Suppressor macrophage treated with lipopolysaccharide for 1 hour (primary cell): ENCODE measurements at regions not wholly inside any gene's neighbourhood (a gene's known extent, or its start where the extent isn't known, plus 50 kb on each side); places are given as distances from the start of the nearest gene placed in this dataset.
"Not testable (repeated sequence)": the region's sequence is repeated elsewhere in the genome, so short reads cannot be mapped to it uniquely, and the experiment has no call there.

Experiments used
- DNase-seq, 3 donors: peaks; one replicate each; pipeline ENCODE4 v3.0.0-alpha.2; 2020 to 2022

- no peak for DNase-seq
These were observed 995.8 kb upstream of the WWC1 start for GRCh38 chr5:167295681-167296005.

GRCh38 chr5:167296066-167296465 lies 995.4 kb upstream of the WWC1 start:
- DNase-seq: no peak

GRCh38 chr5:167296661-167297060 lies 994.8 kb upstream of the WWC1 start:
- DNase-seq: no peak

GRCh38 chr5:167299861-167300260 lies 991.6 kb upstream of the WWC1 start:
- DNase-seq: not testable (repeated sequence)

DNA sequence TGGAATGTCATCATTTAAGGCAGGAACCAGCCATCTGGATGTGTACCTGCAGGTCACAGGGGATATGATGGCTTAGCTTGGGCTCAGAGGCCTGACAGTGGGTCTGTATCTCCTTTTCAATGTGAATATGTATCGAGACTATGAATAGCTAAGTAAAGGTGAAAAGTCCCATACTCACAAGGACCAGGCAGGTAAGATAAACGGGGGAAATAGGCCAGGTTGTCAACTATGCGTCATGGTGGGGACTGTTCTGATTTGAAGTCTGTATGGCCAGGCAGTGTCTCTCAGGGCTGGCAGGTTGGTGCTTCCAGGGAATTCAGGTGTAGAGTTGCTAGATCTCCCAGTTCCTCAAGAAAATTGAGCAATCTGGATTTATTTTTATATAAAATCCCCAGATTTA lies 987.9 kb upstream of the WWC1 start:
- DNase-seq: no peak

GRCh38 chr5:167304834-167305469 lies 986.5 kb upstream of the WWC1 start:
- no peak for DNase-seq

GRCh38 chr5:167305591-167306213 lies 985.7 kb upstream of the WWC1 start:
- no peak for DNase-seq

- no peak for DNase-seq
These were observed 984.4 kb upstream of the WWC1 start for GRCh38 chr5:167307042-167307441.

- no peak for DNase-seq
These were observed 983.0 kb upstream of the WWC1 start for GRCh38 chr5:167308466-167308865.

DNA sequence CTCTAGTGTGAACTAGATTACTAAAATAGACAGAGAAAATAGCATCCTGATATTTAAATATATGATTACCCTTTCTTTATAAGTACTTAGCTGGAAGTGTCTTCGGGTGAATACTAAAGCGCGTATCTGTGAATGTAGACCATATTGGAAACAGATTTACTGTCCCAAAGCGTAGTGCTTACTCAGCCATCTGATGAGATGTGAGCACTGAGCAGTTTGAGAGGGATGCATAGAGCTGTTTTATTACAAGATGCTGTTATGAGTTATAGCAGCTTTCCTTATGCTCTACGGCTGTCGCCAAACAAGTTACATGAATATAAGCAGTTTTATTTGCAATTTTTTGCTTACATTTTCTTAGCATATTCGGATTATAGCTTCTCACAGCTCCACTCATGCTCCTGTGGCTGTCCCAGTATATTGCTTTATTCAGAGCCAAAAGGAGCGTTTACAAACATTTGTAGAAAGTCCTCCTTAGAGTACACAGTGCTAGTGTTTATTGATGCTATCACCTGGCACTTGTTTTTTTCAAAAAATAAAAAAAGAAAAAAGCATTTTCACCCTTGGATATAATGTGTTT lies 981.4 kb upstream of the WWC1 start:
- no peak for DNase-seq

DNA sequence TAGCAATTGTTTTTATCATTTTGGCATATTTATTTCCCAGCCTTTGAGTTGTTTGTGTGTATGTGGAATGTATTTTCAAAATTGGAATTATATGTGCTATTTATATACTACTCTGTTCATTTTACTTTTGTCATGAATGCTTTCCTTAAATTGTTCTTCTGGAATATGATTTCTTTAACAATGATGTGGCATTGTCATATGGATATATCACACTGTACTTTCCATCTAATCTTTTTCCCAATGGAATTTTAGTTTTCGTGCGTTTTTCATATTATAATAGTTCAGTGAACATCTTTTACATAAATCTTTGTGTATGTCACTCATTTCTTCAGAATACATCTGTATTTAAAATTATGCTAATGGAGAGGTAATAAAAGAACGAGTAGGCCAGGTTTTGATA lies 980.1 kb upstream of the WWC1 start:
- no peak for DNase-seq

GRCh38 chr5:167312225-167312624 lies 979.2 kb upstream of the WWC1 start:
- no peak for DNase-seq

DNA sequence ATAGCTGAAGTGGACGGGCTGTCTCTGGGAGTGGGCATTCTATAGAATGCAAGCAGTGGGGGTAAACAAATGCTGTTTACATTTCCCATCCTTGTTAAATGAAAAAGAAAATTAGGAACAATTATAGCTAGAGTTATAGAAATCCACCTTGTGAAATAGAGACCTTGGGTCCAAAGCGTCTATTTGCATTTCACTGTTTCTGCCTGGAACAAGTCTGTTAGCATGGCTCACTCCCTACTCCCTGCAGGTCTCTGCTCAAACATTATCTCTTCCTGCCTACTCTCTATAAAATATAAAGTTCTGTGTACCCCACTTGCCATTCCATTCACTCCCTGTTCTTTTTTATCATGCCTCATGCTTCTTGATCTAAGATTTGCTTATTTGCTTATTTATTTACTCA lies 975.7 kb upstream of the WWC1 start:
- no peak for DNase-seq

DNA sequence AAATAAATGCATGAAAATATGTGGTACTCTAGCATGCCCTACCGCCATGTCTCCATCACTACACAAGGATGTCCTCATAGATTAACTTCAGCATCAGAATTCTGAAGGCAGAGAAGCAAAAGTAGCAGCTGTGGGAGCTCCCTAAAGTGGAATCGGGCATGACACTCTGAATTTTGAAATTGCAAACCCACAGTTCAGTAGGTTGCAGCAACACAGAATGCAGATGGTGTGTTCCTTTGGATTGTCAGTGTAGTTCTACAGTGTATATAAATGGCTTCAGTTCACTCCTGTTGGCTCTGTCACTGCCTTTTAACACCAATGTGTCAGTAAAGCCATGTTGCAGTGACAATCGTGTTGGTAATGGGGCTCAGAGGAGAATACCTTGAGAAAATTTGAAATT lies 973.6 kb upstream of the WWC1 start:
- DNase-seq: no peak

DNA sequence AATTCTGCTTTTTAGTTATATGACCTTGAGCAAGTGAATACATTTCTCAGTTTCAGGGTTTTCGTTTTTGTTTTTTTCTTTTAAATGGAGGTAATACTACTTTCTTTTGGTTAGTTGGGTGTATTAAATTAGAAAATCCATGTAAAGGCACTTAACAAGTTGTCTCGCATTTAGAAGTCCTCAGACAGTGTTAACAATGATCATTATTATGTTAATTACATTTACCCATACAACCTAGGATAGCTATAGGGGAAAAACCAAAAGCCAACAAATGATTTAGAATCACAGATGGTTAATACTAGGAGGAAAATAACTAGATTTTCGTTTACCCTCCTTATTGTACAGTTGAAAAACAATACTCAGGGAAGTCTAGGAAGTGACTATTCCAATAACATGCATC lies 972.2 kb upstream of the WWC1 start:
- no peak for DNase-seq

- DNase-seq: no peak
These were observed 971.4 kb upstream of the WWC1 start for GRCh38 chr5:167320019-167320418.

DNA sequence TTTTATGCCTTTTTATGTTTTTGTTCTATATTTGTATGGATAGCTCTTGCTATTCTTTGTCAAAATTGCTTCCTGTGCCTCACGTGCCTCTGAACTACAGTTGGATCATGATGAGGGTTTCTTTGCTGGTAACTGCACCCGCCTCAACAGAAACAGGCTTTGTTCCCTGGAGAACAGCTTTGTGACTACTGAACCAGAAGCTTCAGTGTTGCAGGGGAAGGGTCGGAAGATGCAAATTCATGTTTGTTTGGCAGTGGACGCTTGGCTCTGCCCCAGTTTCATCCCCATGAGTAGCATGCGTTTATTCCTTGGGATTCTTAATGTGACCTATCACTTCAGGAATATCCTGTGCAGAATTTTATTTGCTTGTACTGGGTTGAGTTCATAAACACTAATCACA lies 959.1 kb upstream of the WWC1 start:
- no peak for DNase-seq

GRCh38 chr5:167336161-167336560 lies 955.3 kb upstream of the WWC1 start:
- DNase-seq: no peak

GRCh38 chr5:167339205-167339604 lies 952.2 kb upstream of the WWC1 start:
- no peak for DNase-seq

- no peak for DNase-seq
These were observed 945.0 kb upstream of the WWC1 start for GRCh38 chr5:167346461-167346860.

DNA sequence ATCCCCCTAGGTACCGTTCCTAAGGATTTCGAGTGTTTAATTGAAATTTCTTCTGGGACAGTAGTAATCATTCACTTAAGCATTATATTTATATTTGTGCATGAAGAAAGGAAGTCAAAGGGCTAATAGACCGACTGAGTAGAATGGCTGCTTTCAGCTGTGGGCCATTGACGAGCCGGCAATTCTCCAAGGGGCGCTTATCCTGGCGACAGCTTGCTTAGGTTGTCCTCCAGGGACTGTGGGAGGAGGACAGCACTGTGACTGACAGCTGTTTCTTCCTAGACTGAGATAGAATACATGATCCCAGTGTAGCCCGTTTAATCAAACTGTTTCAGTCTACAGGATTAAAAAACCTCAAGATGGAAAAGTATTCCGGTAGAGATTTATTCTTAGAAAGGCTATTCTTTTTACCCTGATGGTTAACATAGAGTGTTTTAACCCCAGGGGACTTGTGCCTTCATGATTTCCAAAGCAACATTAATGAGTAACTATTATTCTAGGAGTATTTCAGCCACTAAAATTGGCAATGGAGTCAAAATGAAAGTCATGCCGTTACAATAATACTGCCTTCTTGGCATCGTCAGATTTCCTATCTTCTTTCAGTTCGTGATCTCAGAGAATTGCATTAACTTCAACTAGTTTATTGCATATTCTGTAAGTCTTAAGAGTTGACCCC lies 943.1 kb upstream of the WWC1 start:
- no peak for DNase-seq

- DNase-seq: no peak
These were observed 942.5 kb upstream of the WWC1 start for GRCh38 chr5:167348980-167349379.

GRCh38 chr5:167351316-167351715 lies 940.1 kb upstream of the WWC1 start:
- no peak for DNase-seq

- no peak for DNase-seq
These were observed 938.6 kb upstream of the WWC1 start for GRCh38 chr5:167352801-167353200.
